Esophagus muscularis mucosa (tissue), 4 donors: ENCODE measurements at regions not wholly inside any gene's neighbourhood (a gene's known extent, or its start where the extent isn't known, plus 50 kb on each side); places are given as distances from the start of the nearest gene placed in this dataset.

Source experiments
- DNase-seq: peaks from one replicate; pipeline ENCODE4 v3.0.0-alpha.2; 2017; ENCODE audit errors: extremely low spot score
- H3K27ac ChIP-seq, 4 donors: fragments of 200-600 bp; sonication (generic); replicated peaks in 1 of 4; 1 replicate in 3 of 4; 2 replicates in 1 of 4; pipeline ENCODE4 v1.5.1; 2016 to 2019; ENCODE audit warnings: mild to moderate bottlenecking in 1 of 4
- H3K27me3 ChIP-seq, 4 donors: fragments of 200-600 bp; sonication (generic); one replicate each; pipeline versions ENCODE4 v1.5.1 to v1.6.0; 2016 to 2019
- H3K36me3 ChIP-seq, 4 donors: fragments of 200-600 bp; sonication (generic); one replicate each; pipeline ENCODE4 v1.5.1; 2016 to 2019
- H3K4me1 ChIP-seq, 4 donors: fragments of 200-600 bp; sonication (generic); one replicate each; pipeline ENCODE4 v1.5.1; 2016 to 2019
- H3K4me3 ChIP-seq, 4 donors: fragments of 200-600 bp; sonication (generic); 1 replicate in 2 of 4; 2 replicates in 2 of 4; pipeline ENCODE4 v1.5.1; 2016 to 2019; ENCODE audit warnings: mild to moderate bottlenecking in 4 of 4, moderate library complexity in 1 of 4
- H3K9me3 ChIP-seq, 4 donors: fragments of 200-600 bp; sonication (generic); 1 replicate in 3 of 4; 2 replicates in 1 of 4; pipeline ENCODE4 v1.5.1; 2016 to 2019
- CTCF ChIP-seq, 3 experiments: fragments of 200-600 bp in 2 of 3; fragments of 450-650 bp in 1 of 3; sonication (generic) in 2 of 3; IDR thresholded peaks; one replicate each; pipeline ENCODE4 v1.5.1; 2017 to 2019; ENCODE audit warnings: antibody characterized with exemption in 3 of 3, mild to moderate bottlenecking in 2 of 3, moderate library complexity in 1 of 3
- EP300 ChIP-seq: sonication (generic); formaldehyde crosslinking; IDR thresholded peaks from one replicate; pipeline ENCODE4 v1.6.1; 2017; ENCODE audit warnings: antibody characterized with exemption
- POLR2A ChIP-seq: fragments of 450-650 bp; IDR thresholded peaks from one replicate; pipeline ENCODE4 v1.6.1; 2017; ENCODE audit warnings: antibody characterized with exemption, moderate library complexity, mild to moderate bottlenecking, low read depth
- POLR2AphosphoS5 ChIP-seq, 2 donors: sonication (generic); formaldehyde crosslinking; IDR thresholded peaks; one replicate each; pipeline ENCODE4 v1.6.1; 2017; ENCODE audit warnings: antibody characterized with exemption in 2 of 2
- WGBS: methylation state at CpG from one replicate; pipeline ENCODE4 v1.1.5; 2018; 5-methylcytosine and 5-hydroxymethylcytosine counted together
- intact Hi-C: fragments of 100-400 bp; cut with DNase I; formaldehyde crosslinking; loops from one replicate; pipeline ENCODE4 v1.15.1; 2023

GRCh38 chr15:62568004-62568403 is 402.9 kb upstream of the C2CD4B start:
- TF ChIP-seq POLR2A (no peak), EP300 (no peak), POLR2AphosphoS5 (IDR thresholded peaks at IDR 0.05) (no peak), CTCF (IDR thresholded peaks at IDR 0.05) (no peak)
- intact Hi-C loops: no loop called here

GRCh38 chr15:62568702-62569101 is 403.6 kb upstream of the C2CD4B start:
- no peaks in the 10 kb centered on the region for H3K36me3 ChIP-seq
- no peaks in the 10 kb centered on the region for H3K27me3 ChIP-seq
- intact Hi-C loops: no loop called here
- no peaks in the 10 kb centered on the region for H3K9me3 ChIP-seq
- H3K27ac ChIP-seq: no peak overlapping the region
- TF ChIP-seq POLR2AphosphoS5 (IDR thresholded peaks at IDR 0.05) (no peak), CTCF (IDR thresholded peaks at IDR 0.05) (no peak), EP300 (no peak), POLR2A (no peak)
- peaks cover 0 to 19% (median 3%) of the 10 kb centered on the region in 4 donors for H3K4me1 ChIP-seq
- 98% methylated on average over 6 of the region's 6 CpGs for WGBS
- no peak overlapping the region for H3K4me3 ChIP-seq
- no peak for DNase-seq

More at GRCh38 chr15:62568004-62568403, 402.9 kb upstream of the C2CD4B start:
- no peak overlapping the region for H3K27ac ChIP-seq
- H3K36me3 ChIP-seq: no peaks in the 10 kb centered on the region
- DNase-seq: no peak
- H3K9me3 ChIP-seq: no peaks in the 10 kb centered on the region
- no peaks in the 10 kb centered on the region for H3K27me3 ChIP-seq
- H3K4me3 ChIP-seq: no peak overlapping the region
- 93% methylated on average over 7 of the region's 7 CpGs for WGBS
- H3K4me1 ChIP-seq: peaks cover 0 to 19% (median 3%) of the 10 kb centered on the region in 4 donors

- peak overlapping the region in 1 of 4 donors; percentile 1 for H3K27ac ChIP-seq
- H3K4me1 ChIP-seq: peaks cover 0 to 19% (median 3%) of the 10 kb centered on the region in 4 donors
- H3K27me3 ChIP-seq: no peaks in the 10 kb centered on the region
- H3K4me3 ChIP-seq: no peak overlapping the region
- H3K36me3 ChIP-seq: no peaks in the 10 kb centered on the region
- intact Hi-C loops: no loop called here
- WGBS: 81% methylated on average over 13 of the region's 14 CpGs
- DNase-seq: no peak
- TF ChIP-seq CTCF (IDR thresholded peaks at IDR 0.05): no peak
- no peak for TF ChIP-seq POLR2AphosphoS5 (IDR thresholded peaks at IDR 0.05)
- no peak for TF ChIP-seq POLR2A
- TF ChIP-seq EP300: no peak
- no peaks in the 10 kb centered on the region for H3K9me3 ChIP-seq
These were observed 404.6 kb upstream of the C2CD4B start for GRCh38 chr15:62569460-62570404.

- DNase-seq: no peak
- no peak overlapping the region for H3K4me3 ChIP-seq
- 79% methylated on average over 4 of the region's 4 CpGs for WGBS
- TF ChIP-seq POLR2A: no peak
- TF ChIP-seq CTCF (IDR thresholded peaks at IDR 0.05): no peak
- no peak for TF ChIP-seq EP300
- no peak for TF ChIP-seq POLR2AphosphoS5 (IDR thresholded peaks at IDR 0.05)
- H3K27ac ChIP-seq: peak overlapping the region in 1 of 4 donors; percentile 1
- peaks cover 0 to 19% (median 3%) of the 10 kb centered on the region in 4 donors for H3K4me1 ChIP-seq
- H3K27me3 ChIP-seq: no peaks in the 10 kb centered on the region
- no peaks in the 10 kb centered on the region for H3K36me3 ChIP-seq
- no peaks in the 10 kb centered on the region for H3K9me3 ChIP-seq
- intact Hi-C loops: no loop called here
These were observed 405.3 kb upstream of the C2CD4B start for GRCh38 chr15:62570405-62570783.
